ENCODE measurements at regions not wholly inside any gene's neighbourhood (a gene's known extent, or its start where the extent isn't known, plus 50 kb on each side); places are given as distances from the start of the nearest gene placed in this dataset.
"Not testable (repeated sequence)": the region's sequence is repeated elsewhere in the genome, so short reads cannot be mapped to it uniquely, and the experiment has no call there.

- not testable (repeated sequence) for TF ChIP-seq POLR2A (IDR thresholded peaks at IDR 0.05; ENCODE audit: low read depth, low read length); TAF1 (IDR thresholded peaks at IDR 0.05; ENCODE audit: borderline replicate concordance, low read depth, low read length); POLR2AphosphoS5 (IDR thresholded peaks at IDR 0.05; ENCODE audit: low read depth, low read length)
Observed at GRCh38 chr9:42317677-42318076, 134.2 kb downstream of the SPATA31A6 start.

All from GM12892 (cell line).